Transverse colon (tissue), 4 donors: ENCODE measurements at regions not wholly inside any gene's neighbourhood (a gene's known extent, or its start where the extent isn't known, plus 50 kb on each side); places are given as distances from the start of the nearest gene placed in this dataset.

Experiments used
- DNase-seq: peaks from one replicate; pipeline ENCODE4 v3.0.0-alpha.2; 2019
- H3K27ac ChIP-seq, 4 donors: fragments of 200-600 bp; sonication (generic); 2 replicates each; pipeline ENCODE4 v1.5.1; 2016 to 2018; ENCODE audit warnings: inconsistent platforms in 4 of 4
- H3K27me3 ChIP-seq: fragments of 200-600 bp; sonication (generic); 2 replicates; pipeline ENCODE4 v1.5.1; 2017; ENCODE audit warnings: inconsistent platforms
- H3K36me3 ChIP-seq, 4 donors: fragments of 200-600 bp; sonication (generic); 2 replicates each; pipeline ENCODE4 v1.5.1; 2017 to 2019; ENCODE audit warnings: inconsistent platforms in 4 of 4
- H3K4me1 ChIP-seq, 4 donors: fragments of 200-600 bp; sonication (generic); 2 replicates each; pipeline ENCODE4 v1.5.1; 2017 to 2020; ENCODE audit warnings: inconsistent platforms in 4 of 4
- H3K4me3 ChIP-seq, 4 donors: fragments of 200-600 bp; sonication (generic); 1 replicate in 1 of 4; 2 replicates in 3 of 4; pipeline versions ENCODE4 v1.5.1 to v1.6.1; 2017 to 2019; ENCODE audit warnings: inconsistent platforms in 4 of 4
- H3K9me3 ChIP-seq, 2 donors: fragments of 200-600 bp; sonication (generic); 2 replicates each; pipeline ENCODE4 v1.5.1; 2017 to 2019; ENCODE audit warnings: inconsistent platforms in 2 of 2
- CTCF ChIP-seq, 5 experiments: fragments of 200-600 bp in 3 of 5; fragments of 450-650 bp in 2 of 5; sonication (generic) in 3 of 5; IDR thresholded peaks; 1 replicate in 2 of 5; 2 replicates in 3 of 5; pipeline ENCODE4 v1.5.1; 2016 to 2017; ENCODE audit warnings: antibody characterized with exemption in 5 of 5, inconsistent platforms in 3 of 5, mild to moderate bottlenecking in 2 of 5, moderate library complexity in 1 of 5
- EP300 ChIP-seq: sonication (generic); formaldehyde crosslinking; IDR thresholded peaks from one replicate; pipeline ENCODE4 v1.6.1; 2017; ENCODE audit warnings: antibody characterized with exemption, low read depth
- POLR2A ChIP-seq: fragments of 450-650 bp; IDR thresholded peaks from one replicate; pipeline ENCODE4 v1.6.1; 2016; ENCODE audit warnings: antibody characterized with exemption, mild to moderate bottlenecking, moderate library complexity
- POLR2AphosphoS5 ChIP-seq, 3 donors: sonication (generic); formaldehyde crosslinking; IDR thresholded peaks; one replicate each; pipeline ENCODE4 v1.6.1; 2016; ENCODE audit warnings: antibody characterized with exemption in 3 of 3
- WGBS, 2 donors: methylation state at CpG; one replicate each; pipeline ENCODE4 v1.1.5; 2018; ENCODE audit warnings: low coverage in 1 of 2; 5-methylcytosine and 5-hydroxymethylcytosine counted together
- in situ Hi-C, 4 donors: fragments of 200-750 bp; cut with MboI; loops; one replicate each; pipeline versions ENCODE4 v1.15.0 to v1.15.1; 2017; ENCODE audit warnings: low sequenced_read_pairs in 3 of 4, low pct_ligation_motif_present in 1 of 4, low pct_unique_long_range_greater_than_20kb in 1 of 4
- intact Hi-C: fragments of 100-400 bp; cut with DNase I; formaldehyde crosslinking; loops from one replicate; pipeline ENCODE4 v1.15.1; 2023; ENCODE audit warnings: low total_unique reads

DNA sequence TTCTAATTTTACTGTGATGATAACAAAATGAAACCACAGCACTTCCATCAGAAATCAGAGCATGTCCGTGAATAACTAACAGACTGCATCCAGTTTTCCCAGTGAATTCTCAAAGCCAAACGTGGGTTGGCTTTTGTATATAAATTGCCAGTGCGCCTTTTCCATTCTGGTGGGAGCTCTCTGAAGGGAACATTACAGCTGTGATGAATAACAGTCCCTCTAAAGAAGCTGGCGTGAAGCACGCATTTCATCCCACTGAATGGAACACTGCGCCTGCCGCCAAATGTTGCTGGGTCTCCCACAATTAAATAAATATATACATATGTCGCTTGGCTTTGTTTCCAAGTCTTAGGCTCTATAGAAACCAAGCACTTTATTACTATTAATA lies 113.0 kb upstream of the PFN2 start:
- Histone ChIP-seq H3K4me3 (peak overlapping the region in 1 of 4 donors; percentile 21), H3K36me3 (no peaks in the 10 kb centered on the region), H3K27ac (peak overlapping the region in 3 of 4 donors; percentile 38 to 57 (median 46)), H3K4me1 (peaks cover 0 to 10% (median 2%) of the 10 kb centered on the region in 4 donors), H3K27me3 (no peaks in the 10 kb centered on the region), H3K9me3 (no peaks in the 10 kb centered on the region)
- peak; percentile 14 for DNase-seq
- in situ Hi-C loops (no loop called here), intact Hi-C loops (no loop called here)
- TF ChIP-seq CTCF (IDR thresholded peaks at IDR 0.05) (no peak), EP300 (no peak), POLR2AphosphoS5 (IDR thresholded peaks at IDR 0.05) (peak; percentile 26 to 70 (median 43)), POLR2A (no peak)
- WGBS, 2 donors: 57 to 60% methylated on average over 6 to 8 of the region's 8 CpGs

- Histone ChIP-seq H3K4me3 (peak overlapping the region in 1 of 4 donors; percentile 21), H3K4me1 (peaks cover 0 to 10% (median 2%) of the 10 kb centered on the region in 4 donors), H3K27ac (peak overlapping the region in 3 of 4 donors; percentile 38 to 57 (median 46)), H3K9me3 (no peaks in the 10 kb centered on the region), H3K36me3 (no peaks in the 10 kb centered on the region), H3K27me3 (no peaks in the 10 kb centered on the region)
- no peak for DNase-seq
- intact Hi-C loops (no loop called here), in situ Hi-C loops (no loop called here)
- 48 to 92% methylated on average over 2 of the region's 2 CpGs for WGBS, 2 donors
- TF ChIP-seq EP300: no peak
- no peak for TF ChIP-seq POLR2A
- no peak for TF ChIP-seq CTCF (IDR thresholded peaks at IDR 0.05)
- TF ChIP-seq POLR2AphosphoS5 (IDR thresholded peaks at IDR 0.05): no peak
Observed at GRCh38 chr3:150082898-150083654, 112.4 kb upstream of the PFN2 start.

- in situ Hi-C loops: no loop called here
- Histone ChIP-seq H3K4me1 (peaks cover 0 to 14% (median 2%) of the 10 kb centered on the region in 4 donors), H3K9me3 (peaks cover 0 to 7% of the 10 kb centered on the region in 2 donors), H3K36me3 (no peaks in the 10 kb centered on the region), H3K4me3 (no peak overlapping the region), H3K27ac (no peak overlapping the region), H3K27me3 (no peaks in the 10 kb centered on the region)
- WGBS, 2 donors: 78 to 89% methylated on average over 4 of the region's 4 CpGs
- DNase-seq: no peak
- intact Hi-C loops: no loop called here
- TF ChIP-seq EP300 (no peak), POLR2AphosphoS5 (IDR thresholded peaks at IDR 0.05) (no peak), CTCF (IDR thresholded peaks at IDR 0.05) (no peak), POLR2A (no peak)
Observed at GRCh38 chr3:150081084-150081483, 110.4 kb upstream of the PFN2 start.

DNA sequence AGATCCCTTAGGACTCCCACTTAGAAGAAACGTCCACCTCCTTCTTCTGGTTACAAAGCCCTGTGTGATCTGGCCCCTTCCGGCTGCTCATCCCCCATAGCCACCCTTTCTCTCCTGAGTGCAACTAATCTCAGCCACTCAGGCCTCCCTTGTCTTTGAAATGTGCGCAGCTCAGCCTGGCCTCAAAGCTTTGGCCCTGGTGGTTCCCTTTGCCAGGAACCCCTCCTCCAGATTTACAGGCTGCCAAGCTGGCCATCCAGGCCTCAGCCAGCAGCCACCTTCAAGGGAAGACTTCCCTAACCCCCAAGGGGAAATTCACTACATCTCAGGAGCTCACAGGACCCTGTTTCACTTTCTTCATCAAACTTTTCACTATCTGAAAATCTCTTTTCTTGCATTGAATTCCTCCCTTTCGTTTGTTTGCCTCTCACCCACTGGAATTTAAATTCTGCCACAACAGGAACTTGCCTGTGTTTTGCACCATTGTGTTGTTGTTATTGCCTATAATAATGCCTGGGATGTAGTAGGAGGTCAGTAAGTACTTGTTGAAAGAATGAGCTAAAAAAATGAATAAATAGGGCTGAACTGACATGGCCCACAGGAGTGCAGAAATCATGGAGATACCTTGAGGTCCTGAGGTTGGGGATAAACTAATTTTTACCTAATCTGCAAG lies 109.5 kb upstream of the PFN2 start:
- peak overlapping the region in 3 of 4 donors; percentile 11 to 24 (median 15) for H3K27ac ChIP-seq
- no peaks in the 10 kb centered on the region for H3K27me3 ChIP-seq
- WGBS, 2 donors: 71 to 79% methylated on average over 3 to 4 of the region's 4 CpGs
- no peak overlapping the region for H3K4me3 ChIP-seq
- TF ChIP-seq POLR2A (no peak), EP300 (no peak), POLR2AphosphoS5 (IDR thresholded peaks at IDR 0.05) (no peak), CTCF (IDR thresholded peaks at IDR 0.05) (no peak)
- in situ Hi-C loops (no loop called here), intact Hi-C loops (no loop called here)
- H3K4me1 ChIP-seq: peaks cover 0 to 14% (median 2%) of the 10 kb centered on the region in 4 donors
- DNase-seq: no peak
- H3K36me3 ChIP-seq: no peaks in the 10 kb centered on the region
- peaks cover 0 to 7% of the 10 kb centered on the region in 2 donors for H3K9me3 ChIP-seq
